Pancreas (tissue), 10 donors: ENCODE measurements at regions not wholly inside any gene's neighbourhood (a gene's known extent, or its start where the extent isn't known, plus 50 kb on each side); places are given as distances from the start of the nearest gene placed in this dataset.

Experiments used
- ATAC-seq, 4 donors: fragments of 200-7000 bp; cut with Tn5 transposase; one replicate each; pipeline versions ENCODE4 v1.8.0 to v1.9.1; 2020; ENCODE audit warnings: mild to moderate bottlenecking in 4 of 4, moderate library complexity in 4 of 4
- DNase-seq, 6 donors: peaks; one replicate each; pipeline ENCODE4 v3.0.0-alpha.2; 2020
- FAIRE-seq: peaks from 2 replicates; lab custom pipeline; 2012; peaks lifted over from hg19 to GRCh38; lab: Jason Lieb, UNC
- H3K27ac ChIP-seq, 4 donors: fragments of 200-600 bp; sonication (generic); 1 replicate in 3 of 4; 2 replicates in 1 of 4; pipeline versions ENCODE4 v1.5.0 to v1.8.0; 2020
- H3K27me3 ChIP-seq, 4 donors: fragments of 200-600 bp; one replicate each; pipeline ENCODE4 v1.8.0; 2021
- H3K36me3 ChIP-seq, 3 donors: fragments of 200-600 bp; sonication (generic) in 1 of 3; one replicate each; pipeline versions ENCODE4 v1.5.0 to v1.8.0; 2020 to 2021
- H3K4me1 ChIP-seq, 3 donors: fragments of 200-600 bp; one replicate each; pipeline ENCODE4 v1.8.0; 2021
- H3K4me3 ChIP-seq, 4 donors: fragments of 200-600 bp; sonication (generic) in 2 of 4; one replicate each; pipeline versions ENCODE4 v1.5.0 to v1.8.0; 2020 to 2021
- H3K9me3 ChIP-seq, 4 donors: fragments of 200-600 bp; one replicate each; pipeline ENCODE4 v1.8.0; 2021
- CTCF ChIP-seq, 4 donors: fragments of 200-600 bp; sonication (generic) in 3 of 4; IDR thresholded peaks; one replicate each; pipeline versions ENCODE4 v1.5.0 to v1.8.0; 2021; ENCODE audit warnings: antibody characterized with exemption in 4 of 4
- WGBS, 2 donors: extraction: QIAGEN DNeasy Blood & Tissue Kit; methylation state at CpG; one replicate each; pipeline ENCODE4 v1.1.7; 2013; 5-methylcytosine and 5-hydroxymethylcytosine counted together
- intact Hi-C, 3 donors: fragments of 100-400 bp; cut with DNase I; formaldehyde crosslinking; loops; one replicate each; pipeline versions ENCODE4 v1.11.1 to v1.14.2; 2022
- donor health status: healthy with polysubstance abuse.
- donor health status: DM: no; HTN: no; CAD: no; lungs with moderate emphysema.
- donor health status: DM: no; HTN: no; CAD: no.
- donor health status: control.
- donor health status: control.
- donor health status: Bipolar disorder and iron deficiency.
- donor health status: DM: yes; HTN: yes; CAD: no.
- donor health status: DM: no; HTN: no; CAD: no.
- donor health status: DM: no; HTN: no; CAD: no.
- donor health status: DM: yes; HTN: yes; CAD: no.

DNA sequence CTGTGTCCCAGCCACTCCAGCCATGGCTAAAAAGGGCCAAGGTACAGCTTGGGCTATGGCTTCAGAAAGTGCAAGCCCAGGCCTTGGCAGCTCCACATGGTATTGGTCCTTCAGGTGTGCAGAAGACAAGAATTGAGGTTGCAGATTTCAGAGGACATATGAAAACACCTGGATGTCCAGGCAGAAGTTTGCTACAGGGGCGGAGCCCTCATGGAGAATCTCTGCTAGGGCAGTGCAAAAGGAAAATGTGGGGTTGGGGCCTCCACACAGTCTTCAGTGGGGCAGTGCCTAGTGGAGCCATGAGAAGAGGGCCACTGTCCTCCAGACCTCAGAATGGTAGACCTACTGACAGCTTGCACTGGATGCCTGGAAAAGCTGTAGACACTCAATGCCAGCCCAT, 1074.1 kb downstream of the JRKL start:
- Histone ChIP-seq H3K27ac (no peak overlapping the region), H3K9me3 (no peaks in the 10 kb centered on the region), H3K4me1 (no peaks in the 10 kb centered on the region), H3K36me3 (no peaks in the 10 kb centered on the region), H3K4me3 (no peak overlapping the region), H3K27me3 (no peaks in the 10 kb centered on the region)
- intact Hi-C loops: no loop called here
- FAIRE-seq (no peak), DNase-seq (no peak), ATAC-seq (no peak)
- 25 to 50% methylated on average over 1 of the region's 1 CpG for WGBS, 2 donors
- no peak for TF ChIP-seq CTCF (IDR thresholded peaks at IDR 0.05)

DNA sequence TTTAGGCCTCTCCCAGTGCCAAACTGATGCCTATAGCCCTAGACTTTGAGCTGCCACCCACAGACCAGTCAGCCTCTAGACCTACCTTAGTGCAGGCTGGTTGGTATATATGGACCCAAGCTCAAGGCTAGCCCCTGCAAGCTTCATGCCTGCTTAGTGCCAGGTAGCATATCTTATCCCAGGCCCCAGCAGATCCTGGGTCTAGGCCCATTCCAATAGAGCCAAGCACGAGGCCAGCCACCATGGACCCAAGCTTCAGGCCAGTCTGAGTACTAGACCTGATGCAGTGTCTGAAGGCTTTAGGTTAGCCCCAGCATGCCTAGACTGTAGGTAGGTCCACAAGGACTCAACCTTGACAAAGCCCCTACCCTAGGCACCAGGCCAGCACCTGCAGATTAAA, 1081.7 kb downstream of the JRKL start:
- no peaks in the 10 kb centered on the region for H3K27me3 ChIP-seq
- H3K4me3 ChIP-seq: no peak overlapping the region
- H3K4me1 ChIP-seq: no peaks in the 10 kb centered on the region
- H3K9me3 ChIP-seq: no peaks in the 10 kb centered on the region
- ATAC-seq: no peak
- FAIRE-seq: no peak
- H3K36me3 ChIP-seq: no peaks in the 10 kb centered on the region
- no peak for TF ChIP-seq CTCF (IDR thresholded peaks at IDR 0.05)
- no peak for DNase-seq
- no peak overlapping the region for H3K27ac ChIP-seq
- 73 to 86% methylated on average over 1 of the region's 1 CpG for WGBS, 2 donors
- intact Hi-C loops: no loop called here

GRCh38 chr11:97487387-97487786, 1097.6 kb downstream of the JRKL start:
- no peak for FAIRE-seq
- no peaks in the 10 kb centered on the region for H3K36me3 ChIP-seq

DNA sequence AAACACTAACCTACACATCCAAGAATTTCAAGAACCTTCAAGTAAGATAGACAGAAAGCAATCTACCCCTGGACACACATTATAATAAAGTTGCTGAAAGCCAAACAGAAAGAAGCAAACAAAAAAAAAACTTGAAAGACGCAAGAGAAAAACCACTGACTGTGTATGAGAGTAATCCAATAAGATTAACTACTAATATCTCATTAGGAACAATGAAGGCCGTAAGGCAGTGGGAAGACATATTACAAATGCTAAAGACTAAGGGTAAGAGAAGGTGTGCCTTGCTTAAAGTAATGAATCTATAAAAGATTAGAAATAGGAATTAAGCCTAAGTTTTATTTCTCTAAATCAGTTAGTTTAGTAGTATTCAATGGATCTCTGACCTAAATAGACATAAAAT, 1109.1 kb downstream of the JRKL start:
- DNase-seq (no peak), ATAC-seq (no peak)
- 83 to 92% methylated on average over 2 of the region's 2 CpGs for WGBS, 2 donors

More at GRCh38 chr11:97487387-97487786, 1097.6 kb downstream of the JRKL start:
- intact Hi-C loops: no loop called here
- no peak overlapping the region for H3K4me3 ChIP-seq
- no peak for TF ChIP-seq CTCF (IDR thresholded peaks at IDR 0.05)
- no peaks in the 10 kb centered on the region for H3K9me3 ChIP-seq
- DNase-seq (no peak), ATAC-seq (no peak)
- 37 to 51% methylated on average over 3 of the region's 3 CpGs for WGBS, 2 donors
- H3K27ac ChIP-seq: no peak overlapping the region
- H3K4me1 ChIP-seq: no peaks in the 10 kb centered on the region
- H3K27me3 ChIP-seq: no peaks in the 10 kb centered on the region

GRCh38 chr11:97502201-97502600, 1112.4 kb downstream of the JRKL start:
- WGBS, 2 donors: 47 to 67% methylated on average over 1 of the region's 1 CpG
- FAIRE-seq: no peak

More for the DNA sequence above, 1109.1 kb downstream of the JRKL start:
- no peak for FAIRE-seq
- Histone ChIP-seq H3K4me1 (no peaks in the 10 kb centered on the region), H3K4me3 (no peak overlapping the region), H3K27me3 (no peaks in the 10 kb centered on the region), H3K36me3 (no peaks in the 10 kb centered on the region), H3K9me3 (no peaks in the 10 kb centered on the region), H3K27ac (no peak overlapping the region)
- no peak for TF ChIP-seq CTCF (IDR thresholded peaks at IDR 0.05)
- intact Hi-C loops: no loop called here

More at GRCh38 chr11:97502201-97502600, 1112.4 kb downstream of the JRKL start:
- Histone ChIP-seq H3K27me3 (no peaks in the 10 kb centered on the region), H3K4me1 (no peaks in the 10 kb centered on the region), H3K36me3 (no peaks in the 10 kb centered on the region), H3K4me3 (no peak overlapping the region), H3K27ac (no peak overlapping the region), H3K9me3 (no peaks in the 10 kb centered on the region)
- DNase-seq (no peak), ATAC-seq (no peak)
- TF ChIP-seq CTCF (IDR thresholded peaks at IDR 0.05): no peak
- intact Hi-C loops: no loop called here
